A549 (cell line): ENCODE measurements at regions not wholly inside any gene's neighbourhood (a gene's known extent, or its start where the extent isn't known, plus 50 kb on each side); places are given as distances from the start of the nearest gene placed in this dataset.

Source experiments
- ATAC-seq, 2 experiments: fragments of 200-7000 bp in 1 of 2; fragments of >200 bp in 1 of 2; cut with Nextera tagmentation in 1 of 2; cut with Tn5 transposase in 1 of 2; 3 replicates each; pipeline versions ENCODE4 v1.8.0 to v1.9.1; 2018 to 2020; ENCODE audit warnings: mild to moderate bottlenecking in 1 of 2, moderate library complexity in 1 of 2
- CTCF ChIA-PET: fragments of 300-600 bp; sonication (Branson Sonifier 250); formaldehyde crosslinking; extraction: SDS; loops from one replicate; lab custom pipeline; 2021; ENCODE audit warnings: antibody characterized with exemption, inconsistent platforms; lab: Yijun Ruan, JAX
- POLR2A ChIA-PET: fragments of 350-600 bp; formaldehyde crosslinking; extraction: SDS; loops from one replicate; lab custom pipeline; 2021; ENCODE audit warnings: antibody characterized with exemption, inconsistent platforms; lab: Yijun Ruan, JAX
- DNase-seq, 2 experiments: peaks; one replicate each; pipeline versions ENCODE4 v3.0.0 to v3.0.0-alpha.2; 2011 to 2016; ENCODE audit warnings: low read depth in 1 of 2, low spot score in 1 of 2
- FAIRE-seq: peaks from 2 replicates; lab custom pipeline; 2011; peaks lifted over from hg19 to GRCh38; lab: Jason Lieb, UNC
- H3K27ac ChIP-seq, 2 experiments: fragments of >200 bp; sonication (Bioruptor Twin); formaldehyde crosslinking; 3 replicates each; pipeline ENCODE4 v1.5.1; 2016 to 2017
- H3K4me1 ChIP-seq: fragments of >200 bp; sonication (Bioruptor Twin); formaldehyde crosslinking; 3 replicates; pipeline ENCODE4 v1.6.1; 2016
- H3K4me2 ChIP-seq: fragments of >200 bp; sonication (Bioruptor Twin); formaldehyde crosslinking; 3 replicates; pipeline ENCODE4 v1.6.1; 2016
- H3K4me3 ChIP-seq: fragments of >200 bp; sonication (Bioruptor Twin); formaldehyde crosslinking; 3 replicates; pipeline ENCODE4 v1.5.1; 2016
- H3K9me3 ChIP-seq: fragments of >200 bp; sonication (Bioruptor Twin); formaldehyde crosslinking; 3 replicates; pipeline ENCODE4 v1.6.1; 2016
- CBX2 ChIP-seq: fragments of 200-600 bp; sonication (generic); IDR thresholded peaks from 2 replicates; pipeline ENCODE4 v1.6.1; 2016; ENCODE audit warnings: low read depth, mild to moderate bottlenecking, borderline replicate concordance
- CEBPB ChIP-seq, 2 experiments: fragments of >200 bp in 1 of 2; sonication (Bioruptor Twin) in 1 of 2; formaldehyde crosslinking in 1 of 2; IDR thresholded peaks; 2 replicates each; pipeline ENCODE4 v1.6.1; 2012 to 2016
- EHF ChIP-seq: fragments of 250-450 bp; sonication (Bioruptor Pico); IDR thresholded peaks from 2 replicates; pipeline ENCODE4 v1.5.0; 2020; ENCODE audit warnings: mild to moderate bottlenecking
- FOSB ChIP-seq: fragments of 250-450 bp; sonication (Bioruptor Pico); IDR thresholded peaks from 2 replicates; pipeline ENCODE4 v1.5.0; 2020; ENCODE audit warnings: mild to moderate bottlenecking, moderate library complexity
- FOSL2 ChIP-seq, 2 experiments: fragments of 450-650 bp in 1 of 2; fragments of >200 bp in 1 of 2; sonication (Bioruptor Twin) in 1 of 2; formaldehyde crosslinking; IDR thresholded peaks; 2 replicates each; pipeline versions ENCODE4 v1.5.0 to v1.6.1; 2016 to 2020; ENCODE audit warnings: mild to moderate bottlenecking in 1 of 2, moderate library complexity in 1 of 2
- FOXS1 ChIP-seq: fragments of 250-450 bp; sonication (Bioruptor Pico); IDR thresholded peaks from 2 replicates; pipeline ENCODE4 v1.5.0; 2020; ENCODE audit warnings: mild to moderate bottlenecking, moderate library complexity
- HEYL ChIP-seq: fragments of 250-450 bp; sonication (Bioruptor Pico); IDR thresholded peaks from 2 replicates; pipeline ENCODE4 v1.8.0; 2021; ENCODE audit warnings: mild to moderate bottlenecking, moderate library complexity
- HOXA7 ChIP-seq: fragments of 250-450 bp; sonication (Bioruptor Pico); IDR thresholded peaks from 2 replicates; pipeline ENCODE4 v1.5.0; 2020; ENCODE audit warnings: mild to moderate bottlenecking, moderate library complexity
- HOXB5 ChIP-seq: fragments of 250-450 bp; sonication (Bioruptor Pico); IDR thresholded peaks from 2 replicates; pipeline ENCODE4 v1.5.0; 2020; ENCODE audit warnings: mild to moderate bottlenecking, moderate library complexity
- JUNB ChIP-seq: fragments of >200 bp; sonication (Bioruptor Twin); formaldehyde crosslinking; IDR thresholded peaks from 2 replicates; pipeline ENCODE4 v1.6.1; 2016
- KDM5A ChIP-seq: fragments of 200-600 bp; sonication (generic); IDR thresholded peaks from 2 replicates; pipeline ENCODE4 v1.6.1; 2016; ENCODE audit warnings: antibody characterized with exemption, mild to moderate bottlenecking
- MAZ ChIP-seq: fragments of 150-350 bp; IDR thresholded peaks from 2 replicates; pipeline ENCODE4 v1.6.1; 2014; ENCODE audit warnings: antibody characterized with exemption, low read depth, low read length, borderline replicate concordance
- PHF8 ChIP-seq: fragments of 200-600 bp; sonication (generic); IDR thresholded peaks from 2 replicates; pipeline ENCODE4 v1.6.1; 2016; ENCODE audit warnings: low read depth, mild to moderate bottlenecking, antibody characterized with exemption, moderate library complexity, borderline replicate concordance
- POLR2A ChIP-seq: IDR thresholded peaks from 2 replicates; pipeline ENCODE4 v1.6.1; 2012; ENCODE audit warnings: mild to moderate bottlenecking, low read length
- RAD21 ChIP-seq, 2 experiments: fragments of >200 bp in 1 of 2; sonication (Bioruptor Twin) in 1 of 2; formaldehyde crosslinking in 1 of 2; IDR thresholded peaks in 1 of 2; conservative IDR thresholded peaks in 1 of 2; 2 replicates in 1 of 2; 3 replicates in 1 of 2; pipeline ENCODE4 v1.6.1; 2012 to 2018; ENCODE audit warnings: inconsistent platforms in 1 of 2
- RARB ChIP-seq: fragments of 250-450 bp; sonication (Bioruptor Pico); IDR thresholded peaks from 2 replicates; pipeline ENCODE4 v1.8.0; 2021; ENCODE audit warnings: mild to moderate bottlenecking, moderate library complexity
- RFX5 ChIP-seq: fragments of 450-650 bp; IDR thresholded peaks from 2 replicates; pipeline ENCODE4 v1.7.1; 2014; ENCODE audit warnings: antibody characterized with exemption, mild to moderate bottlenecking, moderate library complexity
- RNF2 ChIP-seq: fragments of 200-600 bp; sonication (generic); IDR thresholded peaks from 2 replicates; pipeline ENCODE4 v1.6.1; 2016; ENCODE audit warnings: low read depth, mild to moderate bottlenecking, antibody characterized with exemption, moderate library complexity, borderline replicate concordance
- SMC3 ChIP-seq: fragments of >200 bp; sonication (Bioruptor Twin); formaldehyde crosslinking; IDR thresholded peaks from 3 replicates; pipeline ENCODE4 v1.6.1; 2018; ENCODE audit warnings: inconsistent platforms
- TFCP2L1 ChIP-seq: fragments of 250-450 bp; sonication (Bioruptor Pico); IDR thresholded peaks from 2 replicates; pipeline ENCODE4 v1.5.0; 2021; ENCODE audit warnings: mild to moderate bottlenecking
- TP53 ChIP-seq: fragments of 250-450 bp; sonication (Bioruptor Pico); IDR thresholded peaks from 2 replicates; pipeline ENCODE4 v1.5.0; 2021; ENCODE audit warnings: mild to moderate bottlenecking, moderate library complexity
- ZC3H11A ChIP-seq: fragments of 450-650 bp; IDR thresholded peaks from 2 replicates; pipeline ENCODE4 v1.6.1; 2014; ENCODE audit warnings: antibody characterized with exemption, mild to moderate bottlenecking
- ZNF302 ChIP-seq: fragments of 250-450 bp; sonication (Bioruptor Pico); IDR thresholded peaks from 2 replicates; pipeline ENCODE4 v1.9.0; 2021; ENCODE audit warnings: inconsistent platforms, mild to moderate bottlenecking, moderate library complexity
- WGBS: methylation state at CpG from one replicate; pipeline ENCODE4 v1.1.6; 2017; ENCODE audit errors: missing lambda C conversion rate; 5-methylcytosine and 5-hydroxymethylcytosine counted together
- TF ChIP-seq, protein P1 (sequence below): fragments of 200-600 bp; sonication (generic); IDR thresholded peaks from 2 replicates; pipeline ENCODE4 v1.6.1; 2016; ENCODE audit warnings: antibody characterized with exemption, mild to moderate bottlenecking, moderate library complexity
- TF ChIP-seq, protein P2 (sequence below): fragments of 150-350 bp; IDR thresholded peaks from 2 replicates; pipeline ENCODE4 v1.6.1; 2014; ENCODE audit warnings: low read depth, mild to moderate bottlenecking, low read length
- TF ChIP-seq, protein P3 (sequence below): fragments of 250-450 bp; sonication (Bioruptor Pico); IDR thresholded peaks from 2 replicates; pipeline ENCODE4 v1.5.0; 2020; ENCODE audit warnings: low read depth, mild to moderate bottlenecking, moderate library complexity
- TF ChIP-seq, protein P4 (sequence below): fragments of >200 bp; sonication (Bioruptor Twin); formaldehyde crosslinking; IDR thresholded peaks from 3 replicates; pipeline ENCODE4 v1.6.1; 2016

DNA sequence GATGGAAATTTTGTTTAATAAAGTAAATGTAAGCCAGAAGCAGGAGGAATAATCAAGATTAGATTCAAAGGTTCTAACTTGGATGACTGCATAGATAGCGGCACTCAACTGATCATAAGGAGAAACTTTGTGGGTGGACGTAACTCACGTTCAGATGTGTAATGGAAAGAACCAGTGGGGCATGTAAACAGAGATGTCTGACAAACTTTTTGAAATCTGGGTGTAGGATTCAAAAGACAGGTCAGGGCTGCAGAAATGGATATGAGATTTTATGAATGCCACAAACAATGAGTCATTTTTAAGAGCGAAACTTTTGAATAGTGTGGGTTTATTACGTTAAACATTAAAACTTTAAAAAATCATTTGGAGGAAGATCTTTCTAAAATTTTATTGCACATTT, 375.6 kb downstream of the GBA3 start:
- ATAC-seq (no peak), DNase-seq (no peak), FAIRE-seq (no peak)
- Histone ChIP-seq H3K4me2 (no peak overlapping the region), H3K9me3 (no peaks in the 10 kb centered on the region), H3K27ac (no peak overlapping the region), H3K4me3 (no peak overlapping the region), H3K4me1 (no peaks in the 10 kb centered on the region)
- ChIA-PET POLR2A (no interaction called here), CTCF (no interaction called here)
- WGBS, result 51% methylated on average over 5 of the region's 5 CpGs
- TF ChIP-seq FOSB (no peak), ZC3H11A (no peak), CEBPB (IDR thresholded peaks at IDR 0.05) (no peak), FOSL2 (IDR thresholded peaks at IDR 0.05) (no peak), FOSL2 (CRISPR knock-in tag; IDR thresholded peaks at IDR 0.05) (no peak), HOXA7 (CRISPR knock-in tag) (no peak)

DNA sequence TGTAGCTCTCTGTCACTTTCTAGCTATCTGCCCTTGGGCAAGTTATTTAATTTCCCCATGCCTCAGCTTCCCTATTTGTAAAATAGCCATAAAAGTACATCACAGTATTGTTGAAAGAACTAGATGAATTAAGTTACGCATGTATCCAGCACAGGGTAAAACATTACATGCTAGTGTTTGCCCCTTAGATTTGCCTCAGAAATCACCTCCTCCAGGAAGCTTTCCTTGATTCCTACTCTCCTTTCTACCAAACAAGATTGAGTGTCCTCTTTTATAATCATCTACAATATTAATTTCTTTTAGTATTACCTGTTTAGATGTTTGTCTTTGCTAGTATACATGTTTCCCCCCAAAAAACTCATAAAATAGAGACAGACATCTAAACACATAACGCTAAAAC, 369.5 kb downstream of the GBA3 start:
- ChIA-PET CTCF (no interaction called here), POLR2A (no interaction called here)
- no peaks in the 10 kb centered on the region for H3K9me3 ChIP-seq
- DNase-seq (no peak), ATAC-seq (no peak), FAIRE-seq (no peak)
- H3K4me3 ChIP-seq, result no peak overlapping the region
- H3K4me1 ChIP-seq, result no peaks in the 10 kb centered on the region
- H3K4me2 ChIP-seq, result no peak overlapping the region
- no peak for TF ChIP-seq RFX5
- TF ChIP-seq EHF (CRISPR knock-in tag), result no peak
- TF ChIP-seq KDM5A, result no peak
- TF ChIP-seq POLR2A, result no peak
- no peak for TF ChIP-seq HOXB5
- no peak for TF ChIP-seq ZC3H11A
- no peak for TF ChIP-seq RAD21 (conservative IDR thresholded peaks at IDR 0.05 in 1 of 2, IDR thresholded peaks at IDR 0.05 in 1 of 2)
- TF ChIP-seq HOXA7 (CRISPR knock-in tag), result no peak
- TF ChIP-seq, protein P1, sequence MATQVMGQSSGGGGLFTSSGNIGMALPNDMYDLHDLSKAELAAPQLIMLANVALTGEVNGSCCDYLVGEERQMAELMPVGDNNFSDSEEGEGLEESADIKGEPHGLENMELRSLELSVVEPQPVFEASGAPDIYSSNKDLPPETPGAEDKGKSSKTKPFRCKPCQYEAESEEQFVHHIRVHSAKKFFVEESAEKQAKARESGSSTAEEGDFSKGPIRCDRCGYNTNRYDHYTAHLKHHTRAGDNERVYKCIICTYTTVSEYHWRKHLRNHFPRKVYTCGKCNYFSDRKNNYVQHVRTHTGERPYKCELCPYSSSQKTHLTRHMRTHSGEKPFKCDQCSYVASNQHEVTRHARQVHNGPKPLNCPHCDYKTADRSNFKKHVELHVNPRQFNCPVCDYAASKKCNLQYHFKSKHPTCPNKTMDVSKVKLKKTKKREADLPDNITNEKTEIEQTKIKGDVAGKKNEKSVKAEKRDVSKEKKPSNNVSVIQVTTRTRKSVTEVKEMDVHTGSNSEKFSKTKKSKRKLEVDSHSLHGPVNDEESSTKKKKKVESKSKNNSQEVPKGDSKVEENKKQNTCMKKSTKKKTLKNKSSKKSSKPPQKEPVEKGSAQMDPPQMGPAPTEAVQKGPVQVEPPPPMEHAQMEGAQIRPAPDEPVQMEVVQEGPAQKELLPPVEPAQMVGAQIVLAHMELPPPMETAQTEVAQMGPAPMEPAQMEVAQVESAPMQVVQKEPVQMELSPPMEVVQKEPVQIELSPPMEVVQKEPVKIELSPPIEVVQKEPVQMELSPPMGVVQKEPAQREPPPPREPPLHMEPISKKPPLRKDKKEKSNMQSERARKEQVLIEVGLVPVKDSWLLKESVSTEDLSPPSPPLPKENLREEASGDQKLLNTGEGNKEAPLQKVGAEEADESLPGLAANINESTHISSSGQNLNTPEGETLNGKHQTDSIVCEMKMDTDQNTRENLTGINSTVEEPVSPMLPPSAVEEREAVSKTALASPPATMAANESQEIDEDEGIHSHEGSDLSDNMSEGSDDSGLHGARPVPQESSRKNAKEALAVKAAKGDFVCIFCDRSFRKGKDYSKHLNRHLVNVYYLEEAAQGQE, result no peak
- TF ChIP-seq SMC3, result no peak
- TF ChIP-seq MAZ, result no peak
- no peak overlapping the region for H3K27ac ChIP-seq
- WGBS, result 57% methylated on average over 2 of the region's 2 CpGs

DNA sequence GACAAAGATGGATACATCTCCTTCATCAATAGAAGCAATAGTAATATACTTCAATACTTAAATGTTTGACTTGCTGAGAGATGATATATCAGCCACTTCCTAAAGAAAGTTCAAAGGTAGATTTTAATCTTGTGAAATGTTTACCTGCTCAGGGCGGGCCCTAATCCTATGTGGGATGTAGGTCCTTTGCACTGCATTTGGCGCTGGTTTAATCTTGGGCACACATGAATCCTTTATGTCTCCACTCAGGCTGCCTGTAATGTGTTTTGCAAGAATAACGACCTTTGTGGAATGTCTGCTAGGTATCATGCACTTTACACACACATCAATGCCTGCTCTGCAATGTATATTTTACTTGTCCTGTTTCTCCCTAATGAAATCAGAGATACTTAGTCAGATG, 368.7 kb downstream of the GBA3 start:
- TF ChIP-seq, protein P2, sequence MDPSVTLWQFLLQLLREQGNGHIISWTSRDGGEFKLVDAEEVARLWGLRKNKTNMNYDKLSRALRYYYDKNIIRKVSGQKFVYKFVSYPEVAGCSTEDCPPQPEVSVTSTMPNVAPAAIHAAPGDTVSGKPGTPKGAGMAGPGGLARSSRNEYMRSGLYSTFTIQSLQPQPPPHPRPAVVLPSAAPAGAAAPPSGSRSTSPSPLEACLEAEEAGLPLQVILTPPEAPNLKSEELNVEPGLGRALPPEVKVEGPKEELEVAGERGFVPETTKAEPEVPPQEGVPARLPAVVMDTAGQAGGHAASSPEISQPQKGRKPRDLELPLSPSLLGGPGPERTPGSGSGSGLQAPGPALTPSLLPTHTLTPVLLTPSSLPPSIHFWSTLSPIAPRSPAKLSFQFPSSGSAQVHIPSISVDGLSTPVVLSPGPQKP, result no peak
- TF ChIP-seq ZC3H11A (no peak), PHF8 (no peak), ZNF302 (no peak)
- Histone ChIP-seq H3K4me3 (no peak overlapping the region), H3K4me1 (no peaks in the 10 kb centered on the region), H3K9me3 (no peaks in the 10 kb centered on the region), H3K4me2 (no peak overlapping the region), H3K27ac (no peak overlapping the region)
- no peak for DNase-seq
- ChIA-PET CTCF (no interaction called here), POLR2A (no interaction called here)
- no peak for FAIRE-seq
- no peak for ATAC-seq
- WGBS, result 19% methylated on average over 3 of the region's 3 CpGs

DNA sequence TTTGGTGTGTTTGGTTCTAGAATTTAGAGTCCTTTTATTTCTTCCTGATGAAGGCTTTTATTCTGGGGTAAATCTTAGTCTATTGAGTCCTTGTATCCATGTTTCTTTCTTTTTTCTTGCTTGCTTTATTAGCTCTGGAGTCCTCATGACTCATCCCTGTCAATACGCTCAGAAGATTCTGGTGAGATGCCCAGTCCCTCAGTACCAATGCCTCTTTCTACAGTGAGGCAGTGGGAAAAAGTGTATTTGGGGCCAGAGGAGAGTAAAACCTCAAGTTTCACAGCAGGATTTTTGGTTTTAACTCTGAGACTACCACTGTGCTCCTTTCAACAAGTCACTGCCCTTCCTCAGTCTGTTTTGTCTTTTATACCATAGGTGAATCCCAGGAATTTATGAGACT, 368.0 kb downstream of the GBA3 start:
- FAIRE-seq (no peak), DNase-seq (no peak), ATAC-seq (no peak)
- no peaks in the 10 kb centered on the region for H3K4me1 ChIP-seq
- no peak overlapping the region for H3K4me3 ChIP-seq
- POLR2A ChIA-PET, result no interaction called here
- H3K4me2 ChIP-seq, result no peak overlapping the region
- no peaks in the 10 kb centered on the region for H3K9me3 ChIP-seq
- 25% methylated on average over 1 of the region's 1 CpG for WGBS
- CTCF ChIA-PET, result no interaction called here
- no peak overlapping the region for H3K27ac ChIP-seq
- no peak for TF ChIP-seq HOXB5
- TF ChIP-seq TFCP2L1, result no peak
- TF ChIP-seq CEBPB (IDR thresholded peaks at IDR 0.05), result no peak
- no peak for TF ChIP-seq RARB
- TF ChIP-seq HOXA7 (CRISPR knock-in tag), result no peak
- no peak for TF ChIP-seq TP53
- no peak for TF ChIP-seq FOXS1 (CRISPR knock-in tag)
- no peak for TF ChIP-seq HEYL (CRISPR knock-in tag)
- TF ChIP-seq, protein P3, sequence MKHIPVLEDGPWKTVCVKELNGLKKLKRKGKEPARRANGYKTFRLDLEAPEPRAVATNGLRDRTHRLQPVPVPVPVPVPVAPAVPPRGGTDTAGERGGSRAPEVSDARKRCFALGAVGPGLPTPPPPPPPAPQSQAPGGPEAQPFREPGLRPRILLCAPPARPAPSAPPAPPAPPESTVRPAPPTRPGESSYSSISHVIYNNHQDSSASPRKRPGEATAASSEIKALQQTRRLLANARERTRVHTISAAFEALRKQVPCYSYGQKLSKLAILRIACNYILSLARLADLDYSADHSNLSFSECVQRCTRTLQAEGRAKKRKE (CRISPR knock-in tag), result no peak
- TF ChIP-seq JUNB, result no peak
- TF ChIP-seq, protein P4, sequence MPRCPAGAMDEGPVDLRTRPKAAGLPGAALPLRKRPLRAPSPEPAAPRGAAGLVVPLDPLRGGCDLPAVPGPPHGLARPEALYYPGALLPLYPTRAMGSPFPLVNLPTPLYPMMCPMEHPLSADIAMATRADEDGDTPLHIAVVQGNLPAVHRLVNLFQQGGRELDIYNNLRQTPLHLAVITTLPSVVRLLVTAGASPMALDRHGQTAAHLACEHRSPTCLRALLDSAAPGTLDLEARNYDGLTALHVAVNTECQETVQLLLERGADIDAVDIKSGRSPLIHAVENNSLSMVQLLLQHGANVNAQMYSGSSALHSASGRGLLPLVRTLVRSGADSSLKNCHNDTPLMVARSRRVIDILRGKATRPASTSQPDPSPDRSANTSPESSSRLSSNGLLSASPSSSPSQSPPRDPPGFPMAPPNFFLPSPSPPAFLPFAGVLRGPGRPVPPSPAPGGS, result no peak
- no peak for TF ChIP-seq RNF2
- TF ChIP-seq CBX2, result no peak
